ENCODE measurements at regions not wholly inside any gene's neighbourhood (a gene's known extent, or its start where the extent isn't known, plus 50 kb on each side); places are given as distances from the start of the nearest gene placed in this dataset.

- Histone ChIP-seq H3K27me3 (replicated peaks in 2 of 5; ENCODE audit: control insufficient read depth in 4 of 5, insufficient read depth in 5 of 5, low read length in 4 of 5) (peaks cover 0 to 2% (median 0%) of the 10 kb centered on the region in 5 experiments), H3K9me3 (ENCODE audit: control extremely low read depth in 1 of 5, control insufficient read depth in 4 of 5, insufficient read depth in 2 of 5, low read depth in 1 of 5, low read length in 4 of 5) (peaks cover 0 to 4% (median 0%) of the 10 kb centered on the region in 5 experiments), H3K36me3 (ENCODE audit: control insufficient read depth in 4 of 4, insufficient read depth in 4 of 4, low read length in 3 of 4) (no peaks in the 10 kb centered on the region), H3K4me3 (ENCODE audit: control insufficient read depth in 1 of 7, extremely low read depth in 1 of 7, insufficient read depth in 4 of 7, low read depth in 2 of 7, low read length in 6 of 7) (no peak overlapping the region), H3K27ac (ENCODE audit: insufficient read depth in 1 of 2, low read depth in 1 of 2, low read length in 2 of 2, poor library complexity in 1 of 2, severe bottlenecking in 2 of 2) (no peak overlapping the region), H3K4me1 (ENCODE audit: control extremely low read depth in 1 of 4, control insufficient read depth in 4 of 4, insufficient read depth in 4 of 4, low read length in 3 of 4) (no peaks in the 10 kb centered on the region)
- DNase-seq = no peak
- WGBS (ENCODE audit: insufficient coverage) = no CpG with 5 or more reads among the region's 1 CpG
- POLR2A ChIA-PET = no interaction called here
- CTCF ChIA-PET = no interaction called here
Observed at GRCh38 chr21:25240974-25241373, 366.3 kb downstream of the MRPL39 start.

DNA sequence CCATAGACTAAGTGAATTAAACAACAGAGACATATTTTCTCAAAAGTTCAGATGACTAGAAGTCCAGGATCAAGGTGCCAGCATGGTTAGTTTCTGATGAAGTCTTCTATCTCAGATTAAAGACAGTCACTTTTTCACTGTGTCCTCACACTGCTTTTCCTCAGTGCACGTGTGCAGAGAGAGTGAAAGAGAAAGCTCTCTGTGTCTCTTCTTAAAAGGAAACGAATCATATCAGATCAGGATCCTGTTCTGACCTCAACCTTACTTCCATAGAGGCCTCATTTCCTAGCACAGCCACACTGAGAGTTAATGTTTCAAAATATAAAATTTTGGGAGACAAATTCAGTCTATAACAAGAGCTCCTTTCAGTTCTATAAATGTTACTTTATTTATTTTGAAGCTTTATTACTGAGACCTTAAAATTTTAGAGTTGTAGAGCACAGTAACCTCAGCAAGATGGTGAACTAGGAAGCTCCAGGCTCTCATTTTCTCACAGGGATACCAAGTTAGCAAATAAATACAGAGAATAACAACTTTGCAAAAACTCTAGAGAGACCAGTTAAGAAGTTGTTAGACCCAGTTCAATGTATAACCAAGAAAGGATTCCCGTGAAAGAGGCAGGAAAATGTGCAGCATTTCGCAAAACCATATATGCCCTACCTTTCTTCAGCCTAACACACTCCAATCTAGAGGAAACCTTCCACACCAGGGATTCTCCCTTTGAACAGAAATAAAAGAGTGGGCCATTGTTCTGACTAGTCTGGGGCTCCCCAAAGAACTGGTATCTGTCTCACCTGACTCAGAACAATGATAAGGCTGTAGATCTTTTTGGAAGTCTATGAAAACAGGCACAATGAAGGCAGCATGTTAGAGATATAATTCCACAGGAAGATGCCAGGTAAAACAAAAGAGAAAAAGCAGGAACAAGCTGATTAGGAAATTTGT is 372.2 kb downstream of the MRPL39 start:
- POLR2A ChIA-PET = no interaction called here
- DNase-seq = no peak

DNA sequence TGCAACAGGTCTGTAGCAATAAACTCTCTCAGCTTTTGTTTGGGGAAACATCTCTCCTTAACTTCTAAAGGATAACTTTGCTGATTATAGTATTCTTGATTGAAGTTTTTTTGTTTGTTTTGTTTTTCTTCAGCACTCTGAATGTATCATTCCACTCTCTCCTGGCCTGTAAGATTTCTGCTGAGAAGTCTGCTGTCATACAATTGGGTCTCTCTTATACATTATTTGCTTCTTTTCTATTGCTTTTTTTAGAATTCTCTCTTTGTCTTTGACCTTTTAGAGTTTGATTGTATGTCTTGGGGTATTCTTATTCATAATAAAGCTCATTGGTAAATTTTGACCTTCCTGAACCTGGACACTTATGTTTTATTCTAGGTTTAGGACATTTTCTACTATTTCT is 386.3 kb downstream of the MRPL39 start:
- no peaks in the 10 kb centered on the region for H3K27me3 ChIP-seq (replicated peaks in 2 of 5; ENCODE audit: control insufficient read depth in 4 of 5, insufficient read depth in 5 of 5, low read length in 4 of 5)
- H3K27ac ChIP-seq (ENCODE audit: insufficient read depth in 1 of 2, low read depth in 1 of 2, low read length in 2 of 2, poor library complexity in 1 of 2, severe bottlenecking in 2 of 2) = no peak overlapping the region
- ChIA-PET POLR2A (no interaction called here), CTCF (no interaction called here)
- H3K36me3 ChIP-seq (ENCODE audit: control insufficient read depth in 4 of 4, insufficient read depth in 4 of 4, low read length in 3 of 4) = no peaks in the 10 kb centered on the region
- no peaks in the 10 kb centered on the region for H3K4me1 ChIP-seq (ENCODE audit: control extremely low read depth in 1 of 4, control insufficient read depth in 4 of 4, insufficient read depth in 4 of 4, low read length in 3 of 4)
- H3K4me3 ChIP-seq (ENCODE audit: control insufficient read depth in 1 of 7, extremely low read depth in 1 of 7, insufficient read depth in 4 of 7, low read depth in 2 of 7, low read length in 6 of 7) = no peak overlapping the region
- no peak for DNase-seq
- H3K9me3 ChIP-seq (ENCODE audit: control extremely low read depth in 1 of 5, control insufficient read depth in 4 of 5, insufficient read depth in 2 of 5, low read depth in 1 of 5, low read length in 4 of 5) = peaks cover 1 to 12% (median 3%) of the 10 kb centered on the region in 5 experiments

More for the DNA sequence above, 372.2 kb downstream of the MRPL39 start:
- CTCF ChIA-PET = interaction anchor here (0.6 kb wide), 1 partner anchor 33 kb away, joined by 3 read pairs; no protein-coding TSS in a partner anchor
- H3K27me3 ChIP-seq (replicated peaks in 2 of 5; ENCODE audit: control insufficient read depth in 4 of 5, insufficient read depth in 5 of 5, low read length in 4 of 5) = no peaks in the 10 kb centered on the region
- no peaks in the 10 kb centered on the region for H3K36me3 ChIP-seq (ENCODE audit: control insufficient read depth in 4 of 4, insufficient read depth in 4 of 4, low read length in 3 of 4)
- WGBS (ENCODE audit: insufficient coverage) = 17% methylated on average over 1 of the region's 4 CpGs
- no peak overlapping the region for H3K27ac ChIP-seq (ENCODE audit: insufficient read depth in 1 of 2, low read depth in 1 of 2, low read length in 2 of 2, poor library complexity in 1 of 2, severe bottlenecking in 2 of 2)
- H3K4me1 ChIP-seq (ENCODE audit: control extremely low read depth in 1 of 4, control insufficient read depth in 4 of 4, insufficient read depth in 4 of 4, low read length in 3 of 4) = no peaks in the 10 kb centered on the region
- H3K4me3 ChIP-seq (ENCODE audit: control insufficient read depth in 1 of 7, extremely low read depth in 1 of 7, insufficient read depth in 4 of 7, low read depth in 2 of 7, low read length in 6 of 7) = no peak overlapping the region
- H3K9me3 ChIP-seq (ENCODE audit: control extremely low read depth in 1 of 5, control insufficient read depth in 4 of 5, insufficient read depth in 2 of 5, low read depth in 1 of 5, low read length in 4 of 5) = no peaks in the 10 kb centered on the region

DNA sequence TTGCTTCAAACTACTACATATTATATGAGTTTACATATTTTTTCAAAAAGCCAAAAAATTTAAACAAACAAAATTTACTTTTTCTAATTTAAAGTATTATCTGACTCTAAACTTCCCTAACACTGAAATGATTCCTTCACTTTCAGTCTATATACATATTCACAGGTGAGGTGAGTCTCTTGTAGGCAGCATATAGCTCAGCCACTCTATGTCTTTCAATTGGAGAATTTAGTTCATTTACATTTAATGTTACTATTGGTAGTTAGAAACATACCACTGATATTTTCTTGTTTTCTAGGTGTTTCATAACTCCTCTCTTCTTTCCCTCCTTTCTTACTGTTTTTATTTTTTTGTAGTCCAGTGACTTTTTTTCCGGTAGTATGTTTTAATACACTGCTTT is 387.1 kb downstream of the MRPL39 start:
- H3K9me3 ChIP-seq (ENCODE audit: control extremely low read depth in 1 of 5, control insufficient read depth in 4 of 5, insufficient read depth in 2 of 5, low read depth in 1 of 5, low read length in 4 of 5) = peaks cover 1 to 12% (median 3%) of the 10 kb centered on the region in 5 experiments
- H3K36me3 ChIP-seq (ENCODE audit: control insufficient read depth in 4 of 4, insufficient read depth in 4 of 4, low read length in 3 of 4) = no peaks in the 10 kb centered on the region
- H3K4me3 ChIP-seq (ENCODE audit: control insufficient read depth in 1 of 7, extremely low read depth in 1 of 7, insufficient read depth in 4 of 7, low read depth in 2 of 7, low read length in 6 of 7) = no peak overlapping the region
- WGBS (ENCODE audit: insufficient coverage) = no CpG with 5 or more reads among the region's 1 CpG
- no peak overlapping the region for H3K27ac ChIP-seq (ENCODE audit: insufficient read depth in 1 of 2, low read depth in 1 of 2, low read length in 2 of 2, poor library complexity in 1 of 2, severe bottlenecking in 2 of 2)
- CTCF ChIA-PET = no interaction called here
- H3K4me1 ChIP-seq (ENCODE audit: control extremely low read depth in 1 of 4, control insufficient read depth in 4 of 4, insufficient read depth in 4 of 4, low read length in 3 of 4) = no peaks in the 10 kb centered on the region
- POLR2A ChIA-PET = no interaction called here
- no peaks in the 10 kb centered on the region for H3K27me3 ChIP-seq (replicated peaks in 2 of 5; ENCODE audit: control insufficient read depth in 4 of 5, insufficient read depth in 5 of 5, low read length in 4 of 5)
- DNase-seq = no peak

DNA sequence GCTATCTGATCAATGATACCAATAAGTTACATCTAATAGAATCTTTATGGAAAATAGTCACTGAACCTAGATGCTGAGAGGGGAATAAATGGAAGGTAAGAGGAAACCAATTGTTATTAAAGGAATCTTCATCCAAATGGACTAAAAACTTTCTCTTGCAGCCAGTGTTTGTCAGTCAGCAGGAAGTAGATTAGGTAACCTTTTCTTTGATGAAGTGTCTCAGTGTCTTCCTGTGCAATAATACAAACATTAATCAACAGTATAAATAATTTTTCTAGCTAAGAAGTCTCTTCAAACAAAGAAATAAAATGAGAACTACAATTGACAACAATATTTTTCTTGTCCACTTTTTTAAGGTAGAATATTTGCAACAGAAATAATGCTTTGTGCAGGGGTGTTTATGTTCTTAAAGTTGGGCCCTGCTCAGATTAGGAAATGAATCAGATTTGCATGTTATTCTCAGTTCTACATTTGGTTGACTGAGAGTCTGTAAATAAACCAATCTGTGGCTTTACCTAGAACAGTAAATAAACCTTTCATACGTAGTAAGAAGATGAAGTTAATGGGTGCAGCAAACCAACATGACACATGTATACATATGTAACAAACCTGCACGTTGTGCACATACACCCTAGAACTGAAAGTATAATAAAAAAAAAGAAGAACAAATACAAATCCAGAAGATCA is 391.4 kb downstream of the MRPL39 start:
- WGBS (ENCODE audit: insufficient coverage) = no CpG with 5 or more reads among the region's 2 CpGs
- POLR2A ChIA-PET = no interaction called here
- CTCF ChIA-PET = no interaction called here

GRCh38 chr21:25214676-25215075 is 392.6 kb downstream of the MRPL39 start:
- Histone ChIP-seq H3K4me3 (ENCODE audit: control insufficient read depth in 1 of 7, extremely low read depth in 1 of 7, insufficient read depth in 4 of 7, low read depth in 2 of 7, low read length in 6 of 7) (no peak overlapping the region), H3K36me3 (ENCODE audit: control insufficient read depth in 4 of 4, insufficient read depth in 4 of 4, low read length in 3 of 4) (no peaks in the 10 kb centered on the region), H3K4me1 (ENCODE audit: control extremely low read depth in 1 of 4, control insufficient read depth in 4 of 4, insufficient read depth in 4 of 4, low read length in 3 of 4) (no peaks in the 10 kb centered on the region), H3K27me3 (replicated peaks in 2 of 5; ENCODE audit: control insufficient read depth in 4 of 5, insufficient read depth in 5 of 5, low read length in 4 of 5) (no peaks in the 10 kb centered on the region), H3K9me3 (ENCODE audit: control extremely low read depth in 1 of 5, control insufficient read depth in 4 of 5, insufficient read depth in 2 of 5, low read depth in 1 of 5, low read length in 4 of 5) (no peaks in the 10 kb centered on the region), H3K27ac (ENCODE audit: insufficient read depth in 1 of 2, low read depth in 1 of 2, low read length in 2 of 2, poor library complexity in 1 of 2, severe bottlenecking in 2 of 2) (no peak overlapping the region)
- CTCF ChIA-PET = interaction anchor here (0.7 kb wide), 1 partner anchor 280 kb away, joined by 3 read pairs; no protein-coding TSS in a partner anchor
- POLR2A ChIA-PET = no interaction called here
- WGBS (ENCODE audit: insufficient coverage) = 92% methylated on average over 6 of the region's 8 CpGs
- DNase-seq = no peak

More for the DNA sequence above, 391.4 kb downstream of the MRPL39 start:
- no peaks in the 10 kb centered on the region for H3K27me3 ChIP-seq (replicated peaks in 2 of 5; ENCODE audit: control insufficient read depth in 4 of 5, insufficient read depth in 5 of 5, low read length in 4 of 5)
- no peaks in the 10 kb centered on the region for H3K4me1 ChIP-seq (ENCODE audit: control extremely low read depth in 1 of 4, control insufficient read depth in 4 of 4, insufficient read depth in 4 of 4, low read length in 3 of 4)
- no peaks in the 10 kb centered on the region for H3K36me3 ChIP-seq (ENCODE audit: control insufficient read depth in 4 of 4, insufficient read depth in 4 of 4, low read length in 3 of 4)
- H3K9me3 ChIP-seq (ENCODE audit: control extremely low read depth in 1 of 5, control insufficient read depth in 4 of 5, insufficient read depth in 2 of 5, low read depth in 1 of 5, low read length in 4 of 5) = peaks cover 0 to 1% (median 0%) of the 10 kb centered on the region in 5 experiments
- H3K4me3 ChIP-seq (ENCODE audit: control insufficient read depth in 1 of 7, extremely low read depth in 1 of 7, insufficient read depth in 4 of 7, low read depth in 2 of 7, low read length in 6 of 7) = no peak overlapping the region
- no peak overlapping the region for H3K27ac ChIP-seq (ENCODE audit: insufficient read depth in 1 of 2, low read depth in 1 of 2, low read length in 2 of 2, poor library complexity in 1 of 2, severe bottlenecking in 2 of 2)
- DNase-seq = no peak

DNA sequence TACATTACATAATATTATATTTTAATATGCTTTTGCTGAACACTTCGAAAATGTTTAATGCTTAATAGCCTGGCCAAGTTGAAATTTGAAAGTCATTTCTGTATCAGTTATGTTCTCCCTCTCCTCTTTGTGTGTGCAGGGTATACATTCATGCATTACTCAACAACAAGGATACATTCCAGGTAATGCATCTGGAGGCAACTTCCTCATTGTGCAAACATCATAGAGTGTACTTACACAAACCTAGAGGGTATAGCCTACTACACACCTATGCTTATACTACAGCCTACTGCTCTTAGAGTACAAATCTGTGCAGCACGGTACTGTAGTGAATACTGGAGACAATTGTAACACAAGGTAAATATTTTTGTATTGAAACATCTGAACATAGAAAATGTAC is 407.3 kb downstream of the MRPL39 start:
- H3K9me3 ChIP-seq (ENCODE audit: control extremely low read depth in 1 of 5, control insufficient read depth in 4 of 5, insufficient read depth in 2 of 5, low read depth in 1 of 5, low read length in 4 of 5) = peaks cover 0 to 7% (median 2%) of the 10 kb centered on the region in 5 experiments
- POLR2A ChIA-PET = no interaction called here
- DNase-seq = no peak

More for the DNA sequence above, 407.3 kb downstream of the MRPL39 start:
- no peaks in the 10 kb centered on the region for H3K36me3 ChIP-seq (ENCODE audit: control insufficient read depth in 4 of 4, insufficient read depth in 4 of 4, low read length in 3 of 4)
- no peak overlapping the region for H3K4me3 ChIP-seq (ENCODE audit: control insufficient read depth in 1 of 7, extremely low read depth in 1 of 7, insufficient read depth in 4 of 7, low read depth in 2 of 7, low read length in 6 of 7)
- CTCF ChIA-PET = no interaction called here
- WGBS (ENCODE audit: insufficient coverage) = no CpG with 5 or more reads among the region's 2 CpGs
- H3K4me1 ChIP-seq (ENCODE audit: control extremely low read depth in 1 of 4, control insufficient read depth in 4 of 4, insufficient read depth in 4 of 4, low read length in 3 of 4) = no peaks in the 10 kb centered on the region
- no peak overlapping the region for H3K27ac ChIP-seq (ENCODE audit: insufficient read depth in 1 of 2, low read depth in 1 of 2, low read length in 2 of 2, poor library complexity in 1 of 2, severe bottlenecking in 2 of 2)
- no peaks in the 10 kb centered on the region for H3K27me3 ChIP-seq (replicated peaks in 2 of 5; ENCODE audit: control insufficient read depth in 4 of 5, insufficient read depth in 5 of 5, low read length in 4 of 5)
